Keratinocyte (primary cell): ENCODE measurements at regions not wholly inside any gene's neighbourhood (a gene's known extent, or its start where the extent isn't known, plus 50 kb on each side); places are given as distances from the start of the nearest gene placed in this dataset.

Experiments used
- CTCF ChIP-seq, 3 experiments: IDR thresholded peaks in 1 of 3; conservative IDR thresholded peaks in 1 of 3; optimal IDR thresholded peaks in 1 of 3; 2 replicates in 2 of 3; 3 replicates in 1 of 3; pipeline versions ENCODE3 to v1.5.1; 2011; ENCODE audit warnings: low read length in 3 of 3, mild to moderate bottlenecking in 3 of 3, moderate library complexity in 2 of 3, control low read depth in 1 of 3, inconsistent platforms in 1 of 3; ENCODE audit not compliant: insufficient read depth in 2 of 3; ENCODE audit errors: extremely low read depth in 1 of 3
- EZH2 ChIP-seq: IDR thresholded peaks from one replicate; pipeline ENCODE4 v1.6.1; 2012; ENCODE audit warnings: inconsistent platforms, mild to moderate bottlenecking, low read length, moderate library complexity

- TF ChIP-seq CTCF (optimal IDR thresholded peaks at IDR 0.05 in 1 of 3, IDR thresholded peaks at IDR 0.05 in 1 of 3, conservative IDR thresholded peaks at IDR 0.05 in 1 of 3; ENCODE audit: extremely low read depth in 1 of 3, insufficient read depth in 2 of 3, low read length in 3 of 3) = no peak
- no peak for TF ChIP-seq EZH2
Measured at GRCh38 chr5:4627131-4627530, 513.0 kb upstream of the ADAMTS16 start.
